ENCODE measurements at regions not wholly inside any gene's neighbourhood (a gene's known extent, or its start where the extent isn't known, plus 50 kb on each side); places are given as distances from the start of the nearest gene placed in this dataset.
"Not testable (repeated sequence)": the region's sequence is repeated elsewhere in the genome, so short reads cannot be mapped to it uniquely, and the experiment has no call there.

GRCh38 chr2:131753640-131754561, 226.2 kb downstream of the CCDC74A start:
- no peak for DNase-seq

- DNase-seq, result no peak
Observed at GRCh38 chr2:131754929-131755720, 227.4 kb downstream of the CCDC74A start.

GRCh38 chr2:131756141-131756907, 228.6 kb downstream of the CCDC74A start:
- no peak for DNase-seq

GRCh38 chr2:131758941-131759340, 231.3 kb downstream of the CCDC74A start:
- not testable (repeated sequence) for DNase-seq

- not testable (repeated sequence) for DNase-seq
Observed at GRCh38 chr2:131774955-131775555, 247.4 kb downstream of the CCDC74A start.

- DNase-seq, result not testable (repeated sequence)
Observed at GRCh38 chr2:131775903-131776506, 248.3 kb downstream of the CCDC74A start.

- DNase-seq, result not testable (repeated sequence)
Observed at GRCh38 chr2:131780446-131780845, 252.8 kb downstream of the CCDC74A start.

GRCh38 chr2:131801210-131801744, 273.6 kb downstream of the CCDC74A start:
- DNase-seq, result no peak

GRCh38 chr2:131801745-131802350, 274.2 kb downstream of the CCDC74A start:
- DNase-seq, result peak; percentile 30

GRCh38 chr2:131802351-131802836, 274.7 kb downstream of the CCDC74A start:
- peak; percentile 12 for DNase-seq

GRCh38 chr2:131803237-131803636, 275.5 kb downstream of the CCDC74A start:
- not testable (repeated sequence) for DNase-seq

GRCh38 chr2:131812605-131813004, 284.9 kb downstream of the CCDC74A start:
- DNase-seq, result not testable (repeated sequence)

- not testable (repeated sequence) for DNase-seq
Observed at GRCh38 chr2:131813378-131813777, 285.7 kb downstream of the CCDC74A start.

- not testable (repeated sequence) for DNase-seq
Observed at GRCh38 chr2:131818267-131818973, 290.7 kb downstream of the CCDC74A start.

GRCh38 chr2:131822237-131822721, 294.6 kb downstream of the CCDC74A start:
- not testable (repeated sequence) for DNase-seq

- DNase-seq, result not testable (repeated sequence)
Observed at GRCh38 chr2:131823058-131823457, 295.4 kb downstream of the CCDC74A start.

GRCh38 chr2:131824986-131825385, 297.3 kb downstream of the CCDC74A start:
- not testable (repeated sequence) for DNase-seq

GRCh38 chr2:131827481-131828163, 299.9 kb downstream of the CCDC74A start:
- DNase-seq, result no peak

GRCh38 chr2:131828164-131828561, 300.5 kb downstream of the CCDC74A start:
- DNase-seq, result no peak

All from NCI-H1092 treated with DMSO at 0.1 percent for 48 hours (cell line).